HEK293 (cell line): ENCODE measurements at regions not wholly inside any gene's neighbourhood (a gene's known extent, or its start where the extent isn't known, plus 50 kb on each side); places are given as distances from the start of the nearest gene placed in this dataset.

Experiments
- CTCF ChIP-seq: fragments of 450-650 bp; formaldehyde crosslinking; IDR thresholded peaks from 2 replicates; pipeline ENCODE4 v1.5.1; 2016; ENCODE audit warnings: missing biosample characterization, missing genetic modification characterization
- ZNF24 ChIP-seq: fragments of 450-650 bp; formaldehyde crosslinking; IDR thresholded peaks from 2 replicates; pipeline ENCODE4 v1.5.1; 2016; ENCODE audit warnings: missing biosample characterization, missing genetic modification characterization

DNA sequence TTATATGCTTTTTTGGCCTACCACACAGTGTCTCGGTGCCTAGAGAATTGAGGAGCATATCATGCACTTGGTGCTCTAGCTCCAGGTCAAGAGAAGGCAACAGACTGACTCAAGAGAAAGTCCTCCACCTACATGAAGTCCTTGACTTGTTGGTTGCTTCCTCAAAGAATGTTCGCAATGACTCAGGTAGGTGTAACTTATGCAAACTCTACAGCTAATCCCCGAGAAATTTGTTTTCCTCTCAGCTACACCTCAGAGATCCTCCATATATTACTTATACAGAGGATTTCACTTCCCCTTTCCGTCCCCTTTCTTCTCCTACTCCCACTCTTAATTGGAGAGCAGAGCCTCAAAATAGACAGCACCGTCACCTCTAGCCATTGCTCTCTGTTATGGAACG, 1013.1 kb downstream of the KCNMA1 start:
- TF ChIP-seq CTCF (tag by site-specific recombination) (no peak), ZNF24 (tag by site-specific recombination) (no peak)
